HG03175 (cell line): ENCODE measurements at regions not wholly inside any gene's neighbourhood (a gene's known extent, or its start where the extent isn't known, plus 50 kb on each side); places are given as distances from the start of the nearest gene placed in this dataset.

Experiments used
- ATAC-seq: cut with Tn5 transposase; IDR thresholded peaks from one replicate; pipeline ENCODE4 v1.9.1; 2021; ENCODE audit warnings: mild to moderate bottlenecking, moderate library complexity; ENCODE audit not compliant: unreplicated experiment

DNA sequence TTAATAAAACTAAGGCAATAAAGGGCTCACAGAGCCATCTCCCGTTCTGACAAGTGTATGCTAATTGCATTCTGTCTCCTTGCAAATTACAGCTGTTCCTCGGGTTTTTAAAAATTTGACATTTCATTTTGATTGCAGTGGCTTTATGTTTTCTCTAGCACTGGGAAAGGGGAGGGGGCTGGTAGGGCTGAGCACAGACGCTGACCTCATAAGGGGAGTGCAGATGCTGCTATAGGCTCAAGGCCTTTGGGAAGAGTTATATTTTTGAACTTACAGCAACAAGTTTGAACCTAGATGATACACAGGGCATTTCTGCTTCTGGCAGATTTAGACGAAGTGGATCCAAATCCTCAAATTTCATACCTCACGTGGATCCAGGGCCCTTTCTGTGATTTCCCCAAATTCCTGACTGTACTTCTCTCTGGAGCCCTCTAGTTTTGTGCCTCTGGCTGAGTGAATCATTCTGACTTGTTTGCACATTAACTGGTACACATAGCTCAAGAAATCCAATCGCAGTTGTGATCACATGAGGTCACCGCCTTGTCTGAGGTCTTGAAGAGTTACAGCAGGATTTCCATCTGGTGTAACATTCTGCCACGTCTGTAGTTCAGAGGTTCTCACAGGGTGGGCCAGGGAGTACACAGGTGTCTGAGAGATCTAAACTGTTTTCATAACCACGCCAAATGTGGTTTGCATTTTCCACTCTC lies 230.3 kb downstream of the C1orf94 start:
- ATAC-seq = no peak

DNA sequence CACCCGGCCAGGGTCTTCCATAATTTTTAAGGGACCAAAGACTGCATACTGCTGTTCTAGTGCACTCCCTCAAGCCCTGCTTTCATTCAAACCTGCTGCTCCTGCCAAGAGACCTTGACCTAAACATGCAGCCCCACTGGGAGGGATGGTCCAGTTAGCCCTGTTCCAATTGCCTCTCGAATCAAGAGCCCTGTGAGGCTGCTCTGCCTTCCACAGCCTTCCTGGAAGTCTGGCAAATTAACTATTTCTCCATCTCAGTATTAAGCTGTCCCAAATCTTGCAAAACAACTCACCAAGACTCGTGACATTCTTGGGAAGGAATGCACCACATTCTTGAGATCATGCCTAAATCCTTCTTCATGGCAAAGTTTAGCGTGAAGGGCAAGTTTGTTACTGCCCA lies 231.3 kb downstream of the C1orf94 start:
- ATAC-seq = no peak

DNA sequence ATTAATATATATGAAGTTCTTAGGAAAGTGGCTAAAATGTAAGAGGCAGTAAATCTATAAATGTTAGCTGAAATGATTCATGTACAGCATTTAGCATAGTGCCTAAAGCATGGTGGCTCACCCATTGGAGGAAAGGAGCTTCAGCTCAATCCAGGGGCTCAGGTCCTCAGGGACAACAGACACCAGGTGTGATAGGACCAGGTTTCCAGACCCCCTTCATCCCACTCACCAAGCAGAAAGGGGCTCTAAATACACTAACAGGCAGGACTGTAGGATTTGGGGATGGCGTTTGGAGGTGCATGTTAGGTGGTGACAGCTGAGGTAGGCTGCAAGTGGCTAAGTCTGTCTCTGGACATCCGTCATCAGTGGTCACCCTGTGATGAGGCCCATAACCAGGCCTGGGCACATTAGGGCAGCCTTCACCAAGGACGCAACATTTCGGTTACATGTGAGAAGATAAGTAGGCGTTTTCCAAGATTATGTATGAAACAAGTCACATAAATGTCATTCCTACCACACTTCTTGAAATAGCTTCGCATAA lies 233.1 kb downstream of the C1orf94 start:
- no peak for ATAC-seq

DNA sequence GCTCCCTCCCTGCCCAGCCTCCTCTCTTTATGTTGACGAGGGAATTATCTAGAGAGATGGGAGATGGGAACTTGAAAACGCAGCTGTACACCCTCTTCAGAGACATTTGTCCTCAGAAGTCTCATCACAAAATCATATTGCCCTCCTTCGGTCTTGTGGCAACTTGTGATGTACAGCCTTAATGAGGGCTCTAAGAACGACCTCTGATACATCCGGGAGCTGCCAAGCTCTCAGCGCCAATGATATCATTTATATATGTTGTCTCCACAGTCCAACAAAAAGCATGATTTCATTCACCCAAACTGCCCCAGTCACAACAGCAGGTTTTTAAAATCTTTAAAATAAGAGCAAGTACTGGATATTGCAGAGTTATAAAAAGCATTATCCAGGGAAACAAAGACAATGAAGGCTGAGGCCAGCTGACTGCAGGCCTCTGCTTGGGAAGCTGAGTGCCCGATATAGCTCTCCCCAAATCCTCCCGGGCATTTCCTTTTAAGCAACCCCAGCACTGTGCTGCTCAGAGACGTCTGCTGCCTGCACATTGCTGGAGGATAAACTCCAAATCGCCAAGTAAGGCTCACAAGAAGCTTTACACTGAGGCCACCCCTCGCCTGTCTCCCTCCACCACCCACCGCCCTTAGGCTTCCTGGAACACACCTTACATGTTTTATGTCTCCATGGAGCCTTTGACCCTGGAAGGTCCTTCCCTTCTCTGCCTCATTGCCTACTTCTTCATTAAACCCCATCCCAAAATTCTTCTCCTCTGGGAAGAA lies 236.1 kb downstream of the C1orf94 start:
- ATAC-seq = no peak

DNA sequence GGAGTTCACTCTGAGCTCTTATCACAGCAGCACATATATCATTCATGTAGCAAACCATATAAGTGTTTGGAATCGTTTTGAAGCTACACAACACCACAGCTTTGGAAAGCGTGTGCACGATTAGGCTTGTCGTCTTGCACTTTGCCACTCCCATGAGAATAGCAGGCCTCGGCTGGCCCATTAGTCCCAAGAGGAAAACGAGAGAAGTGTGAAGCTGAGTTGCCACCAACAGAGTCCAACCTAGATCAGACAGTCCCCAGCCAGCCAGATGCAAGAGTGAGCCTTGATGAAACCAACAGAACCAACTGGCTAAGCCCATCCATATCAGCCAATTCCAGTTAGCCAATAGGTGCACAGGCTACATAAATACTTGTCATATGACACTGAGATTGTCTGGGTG lies 238.4 kb downstream of the C1orf94 start:
- ATAC-seq = no peak

DNA sequence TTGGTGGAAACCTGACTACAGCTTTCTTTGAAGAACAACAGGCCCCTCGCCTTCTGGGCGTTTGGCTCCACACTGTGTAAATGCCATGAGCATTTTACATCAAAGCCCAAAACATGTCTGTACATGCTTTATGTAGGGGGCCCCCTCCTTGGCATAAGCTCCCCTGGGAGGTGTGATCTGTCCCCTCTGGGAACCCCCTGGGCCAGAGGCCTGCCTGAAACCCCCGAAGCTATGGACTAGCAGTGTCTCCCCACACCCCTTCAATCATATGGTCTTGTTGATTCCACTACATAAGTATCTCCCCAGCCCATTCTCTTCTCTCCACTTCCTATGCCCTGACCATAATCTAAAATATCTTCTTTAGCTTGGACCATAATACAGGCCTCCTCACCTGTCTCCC lies 241.5 kb downstream of the C1orf94 start:
- no peak for ATAC-seq

- no peak for ATAC-seq
These were observed 243.0 kb downstream of the C1orf94 start for GRCh38 chr1:34419663-34420136.

DNA sequence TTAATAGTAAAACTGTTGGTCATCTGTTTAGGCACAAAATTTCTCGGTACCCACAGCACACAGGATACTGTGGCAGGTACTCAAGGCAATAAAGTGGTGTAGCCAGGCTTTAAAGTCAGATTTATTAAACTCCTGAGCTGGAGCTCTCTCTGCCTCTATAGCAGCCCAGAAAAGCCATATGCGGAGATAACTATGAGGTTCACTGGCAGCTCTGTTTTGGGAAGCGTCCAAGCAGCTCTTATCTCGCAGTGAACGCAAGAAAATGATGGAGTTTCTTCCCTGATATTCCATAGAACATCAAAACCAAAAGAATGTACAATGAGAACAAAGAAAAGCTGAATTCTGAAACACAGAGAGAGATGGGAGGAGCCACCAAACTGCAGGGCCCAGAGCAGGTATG lies 248.3 kb downstream of the C1orf94 start:
- no peak for ATAC-seq

DNA sequence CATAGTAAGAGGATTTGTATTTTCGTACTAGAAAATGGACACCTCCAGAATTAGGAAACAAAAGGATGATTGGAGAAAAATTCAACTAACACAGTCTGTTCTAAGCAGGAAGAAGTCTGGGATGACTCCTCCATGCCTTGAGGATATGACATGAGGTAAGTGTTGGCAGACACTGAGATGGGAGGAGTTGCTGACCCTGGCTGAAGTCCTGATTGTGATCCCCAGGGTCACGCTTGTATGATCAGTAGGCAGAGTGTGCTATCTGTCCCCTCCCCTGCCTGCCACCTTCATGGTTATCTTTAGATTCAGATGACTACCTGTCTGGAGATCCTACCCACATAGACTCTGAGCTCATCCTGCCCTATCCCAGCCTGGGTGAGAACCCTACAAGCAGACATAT lies 249.1 kb downstream of the C1orf94 start:
- ATAC-seq = no peak

GRCh38 chr1:34426325-34426896 lies 249.7 kb downstream of the C1orf94 start:
- ATAC-seq = no peak

GRCh38 chr1:34427170-34427569 lies 250.5 kb downstream of the C1orf94 start:
- no peak for ATAC-seq

DNA sequence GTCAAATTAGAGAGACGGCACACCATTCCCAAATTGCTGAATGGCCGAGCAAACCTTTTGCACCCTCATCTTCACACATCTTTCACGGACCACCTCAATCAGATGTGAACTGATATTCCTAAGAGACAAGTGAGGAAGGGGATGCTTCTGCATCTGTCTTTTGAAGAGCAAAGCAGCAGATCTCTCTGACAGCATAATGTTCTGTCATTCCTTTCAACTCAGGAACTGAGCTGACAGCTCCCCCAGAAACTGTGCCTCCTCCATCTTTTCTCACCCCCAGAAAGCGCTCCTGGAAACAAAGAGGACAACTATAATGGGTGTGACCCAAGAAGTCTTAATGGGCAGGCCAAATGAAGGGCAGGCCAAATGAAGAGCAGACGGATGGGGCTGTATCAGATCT lies 256.4 kb downstream of the C1orf94 start:
- ATAC-seq = no peak

DNA sequence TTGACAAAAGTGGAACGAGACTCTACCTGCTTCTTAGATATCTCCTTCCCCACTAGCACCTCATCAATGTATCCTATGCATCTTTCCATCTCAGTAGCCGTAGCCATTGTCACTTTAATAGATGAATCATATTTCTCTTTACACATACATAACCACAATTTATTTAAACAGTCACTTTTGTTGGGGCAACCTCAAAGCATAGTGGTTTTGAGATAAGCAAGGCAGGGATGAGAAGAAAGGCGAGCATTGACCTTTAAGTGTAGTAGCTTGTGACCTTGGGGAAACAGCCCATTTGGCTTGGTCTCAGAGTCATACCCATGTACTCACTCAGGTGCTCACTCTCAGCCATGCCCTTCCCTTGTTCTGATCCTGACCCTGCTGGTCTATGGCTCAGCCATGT lies 260.1 kb downstream of the C1orf94 start:
- ATAC-seq = no peak

DNA sequence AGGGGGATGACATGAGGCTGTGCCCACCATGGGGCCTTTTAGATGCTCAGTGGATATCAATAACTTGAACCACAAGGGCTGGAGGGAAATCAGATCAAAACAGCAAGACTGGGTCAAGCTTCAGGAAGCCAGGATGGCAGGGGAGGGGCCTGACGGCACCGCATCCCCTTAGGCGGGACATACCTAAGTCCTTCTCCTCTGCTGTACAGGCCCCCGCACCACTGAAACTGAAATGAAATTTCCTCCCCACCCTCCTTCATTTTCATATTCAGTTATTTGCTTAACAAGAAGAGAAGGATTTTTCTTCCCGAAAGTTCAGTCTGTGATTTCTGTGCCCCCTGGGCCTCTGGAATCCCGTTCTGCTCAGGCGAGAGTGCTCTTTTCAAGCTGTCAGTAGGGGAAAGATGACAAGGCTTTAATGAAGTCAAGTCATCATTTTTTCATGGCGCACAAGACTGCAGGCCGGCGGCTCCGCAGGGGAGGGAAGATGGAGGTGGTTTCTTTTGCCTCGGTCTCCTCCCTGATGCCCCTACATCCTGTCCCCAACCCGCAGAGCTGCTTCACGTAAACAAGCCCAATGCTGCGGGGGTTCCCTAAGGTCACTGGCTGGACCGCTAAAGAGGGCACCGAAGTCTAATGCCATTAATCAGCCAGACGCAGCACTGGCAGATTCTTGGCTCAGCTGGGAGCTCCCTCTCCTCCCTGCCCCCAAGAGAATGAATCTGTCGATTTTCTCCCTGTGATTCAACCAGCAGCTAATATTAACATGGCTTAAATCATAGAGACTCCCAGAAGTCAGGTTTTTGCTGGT lies 264.8 kb downstream of the C1orf94 start:
- ATAC-seq = no peak

GRCh38 chr1:34444516-34444915 lies 267.8 kb downstream of the C1orf94 start:
- ATAC-seq = no peak

GRCh38 chr1:34450325-34450724 lies 273.6 kb downstream of the C1orf94 start:
- ATAC-seq = no peak

- ATAC-seq = no peak
These were observed 275.7 kb downstream of the C1orf94 start for GRCh38 chr1:34452451-34452850.

- no peak for ATAC-seq
These were observed 278.4 kb downstream of the C1orf94 start for GRCh38 chr1:34455121-34455520.

DNA sequence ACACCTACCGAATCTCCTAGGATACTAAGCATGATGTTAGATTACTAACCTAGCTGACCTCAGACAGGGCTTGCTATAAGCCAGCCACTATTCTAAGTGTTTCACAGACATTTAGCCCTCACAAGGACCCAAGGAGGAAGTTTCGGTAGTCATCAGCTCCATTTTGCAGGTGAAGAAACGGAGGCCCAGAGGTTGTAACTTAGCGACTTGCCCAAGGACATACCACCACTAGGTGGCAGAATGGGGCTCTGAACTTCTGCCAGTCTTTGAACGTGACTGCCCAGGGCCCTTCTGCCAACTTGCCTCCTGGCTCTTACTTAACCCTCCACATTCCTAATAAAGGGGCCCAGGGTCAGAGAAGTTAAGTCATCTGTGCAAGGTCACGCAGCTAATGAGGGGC lies 283.5 kb downstream of the C1orf94 start:
- ATAC-seq = no peak

- no peak for ATAC-seq
These were observed 284.4 kb upstream of the GJB5 start for GRCh38 chr1:34470401-34470800.

DNA sequence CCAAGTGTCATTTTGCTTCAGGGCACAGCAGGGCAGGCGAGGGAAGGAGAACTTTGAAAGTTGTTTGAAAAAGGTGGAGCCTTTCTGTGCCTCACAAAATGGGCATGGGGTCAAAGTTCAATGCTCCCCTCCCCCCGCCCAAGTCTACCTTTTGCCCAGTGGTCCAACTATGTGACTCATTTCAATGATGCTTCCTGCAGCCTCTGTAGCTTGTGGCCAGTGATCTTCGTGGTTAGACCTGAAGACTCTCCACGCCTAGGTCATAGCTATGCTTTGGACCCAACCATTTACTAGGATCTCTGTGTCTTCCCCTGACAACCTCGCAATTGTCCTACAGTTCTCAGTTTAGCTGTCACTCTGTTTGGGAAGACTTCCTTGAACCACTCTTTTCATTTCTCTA lies 280.3 kb upstream of the GJB5 start:
- ATAC-seq = no peak
